ENCODE measurements at regions not wholly inside any gene's neighbourhood (a gene's known extent, or its start where the extent isn't known, plus 50 kb on each side); places are given as distances from the start of the nearest gene placed in this dataset.
A peak's percentile ranks its signal among the peaks of the same experiment; 100 is the strongest.
"Not testable (repeated sequence)": the region's sequence is repeated elsewhere in the genome, so short reads cannot be mapped to it uniquely, and the experiment has no call there.

DNA sequence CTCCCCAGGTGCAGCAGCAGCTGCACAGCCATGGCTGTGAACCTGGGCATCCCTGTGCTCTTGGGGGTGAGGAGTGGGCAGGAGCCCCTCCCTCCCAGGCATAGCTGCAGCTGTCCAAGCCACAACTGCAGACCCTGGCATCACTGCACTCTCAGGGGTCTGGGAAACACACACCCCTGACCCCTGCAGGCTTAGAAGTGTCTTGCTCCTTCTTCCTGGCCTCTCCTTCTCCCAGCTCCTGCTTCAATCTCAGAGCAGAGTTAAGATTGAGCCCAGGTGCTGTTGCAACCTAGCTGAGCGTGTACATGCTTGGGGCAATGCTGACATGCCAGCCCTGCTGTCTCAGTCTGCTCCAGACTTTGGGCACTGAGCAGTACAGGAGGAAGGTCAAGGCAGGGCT lies 833.6 kb downstream of the FLRT2 start:
- DNase-seq (ENCODE audit: low spot score) = no peak

DNA sequence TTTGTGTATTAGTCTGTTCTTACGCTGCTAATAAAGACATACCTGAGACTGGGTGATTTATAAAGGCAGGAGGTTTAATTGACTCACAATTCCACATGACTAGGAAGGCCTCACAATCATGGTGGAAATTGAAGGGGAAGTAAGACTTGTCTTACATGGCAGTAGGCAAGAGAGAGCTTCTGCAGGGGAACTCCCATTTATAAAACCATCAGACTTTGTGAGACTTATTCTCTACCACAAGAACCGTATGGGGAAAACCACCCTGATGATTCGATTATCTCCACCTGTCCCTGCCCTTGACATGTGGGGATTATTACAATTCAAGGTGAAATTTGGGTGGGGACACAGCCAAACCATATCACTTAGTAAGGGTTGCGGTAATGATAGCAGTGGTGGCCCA lies 833.1 kb downstream of the FLRT2 start:
- DNase-seq (ENCODE audit: low spot score) = no peak

- no peak for DNase-seq (ENCODE audit: low spot score)
Measured at GRCh38 chr14:86357876-86358275, 827.9 kb downstream of the FLRT2 start.

- DNase-seq (ENCODE audit: low spot score) = no peak
Measured at GRCh38 chr14:86357119-86357518, 827.2 kb downstream of the FLRT2 start.

GRCh38 chr14:86346818-86347384 lies 817.0 kb downstream of the FLRT2 start:
- no peak for DNase-seq (ENCODE audit: low spot score)

- DNase-seq (ENCODE audit: low spot score) = no peak
Measured at GRCh38 chr14:86334355-86334754, 804.4 kb downstream of the FLRT2 start.

DNA sequence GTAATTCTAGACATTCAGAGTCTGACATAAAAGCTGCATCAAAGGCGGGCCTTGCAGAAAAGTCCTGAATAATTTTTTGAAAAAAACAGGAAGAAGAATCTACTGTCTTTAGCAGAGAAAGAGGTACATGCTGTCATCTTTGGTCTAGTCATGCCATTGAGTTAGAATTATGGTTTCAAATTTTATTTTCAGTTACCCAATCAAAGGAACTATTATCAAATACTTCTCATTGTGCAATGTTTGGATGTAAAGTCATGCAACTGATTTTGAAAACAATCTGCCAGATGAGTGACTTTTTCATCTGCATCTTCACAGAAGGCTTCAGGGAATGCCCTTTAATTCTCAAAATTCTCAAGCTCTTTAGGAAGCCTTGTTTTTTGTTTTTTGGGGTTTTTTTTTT lies 803.5 kb downstream of the FLRT2 start:
- DNase-seq (ENCODE audit: low spot score) = no peak

DNA sequence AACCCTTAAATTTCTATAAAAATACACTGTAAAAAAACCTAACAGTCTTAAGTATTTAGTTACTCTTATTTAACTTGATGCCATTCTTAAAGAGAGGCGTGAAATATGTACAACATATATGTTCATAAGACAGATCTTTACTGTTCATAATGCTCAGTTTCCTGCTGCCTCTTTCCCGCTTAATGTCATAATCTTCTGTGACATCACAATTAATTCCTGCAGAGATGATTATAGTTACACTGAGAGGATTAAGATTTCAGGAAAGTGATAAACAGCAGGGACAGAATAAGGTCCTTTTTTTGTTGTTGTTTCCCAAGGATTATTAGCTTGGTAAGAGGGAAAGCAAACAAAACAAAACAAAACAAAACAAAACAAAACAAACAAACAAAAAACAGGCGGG lies 801.4 kb downstream of the FLRT2 start:
- no peak for DNase-seq (ENCODE audit: low spot score)

GRCh38 chr14:86321151-86321550 lies 791.2 kb downstream of the FLRT2 start:
- no peak for DNase-seq (ENCODE audit: low spot score)

DNA sequence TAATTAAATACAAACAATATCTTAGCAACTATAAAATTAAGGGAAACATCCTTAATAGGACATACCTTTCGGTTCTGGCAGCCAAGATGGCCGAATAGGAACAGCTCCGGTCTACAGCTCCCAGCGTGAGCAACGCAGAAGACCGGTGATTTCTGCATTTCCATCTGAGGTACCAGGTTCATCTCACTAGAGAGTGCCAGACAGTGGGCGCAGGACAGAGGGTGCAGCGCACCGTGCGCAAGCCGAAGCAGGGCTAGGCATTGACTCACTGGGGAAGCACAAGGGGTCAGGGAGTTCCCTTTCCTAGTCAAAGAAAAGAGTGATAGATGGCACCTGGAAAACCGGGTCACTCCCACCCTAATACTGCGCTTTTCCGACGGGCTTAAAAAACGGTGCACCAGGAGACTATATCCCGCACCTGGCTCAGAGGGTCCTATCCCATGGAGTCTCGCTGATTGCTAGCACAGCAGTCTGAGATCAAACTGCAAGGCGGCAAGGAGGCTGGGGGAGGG lies 782.3 kb downstream of the FLRT2 start:
- DNase-seq (ENCODE audit: low spot score) = not testable (repeated sequence)

GRCh38 chr14:86311151-86311550 lies 781.2 kb downstream of the FLRT2 start:
- DNase-seq (ENCODE audit: low spot score) = no peak

GRCh38 chr14:86310611-86311010 lies 780.7 kb downstream of the FLRT2 start:
- no peak for DNase-seq (ENCODE audit: low spot score)

- no peak for DNase-seq (ENCODE audit: low spot score)
Measured at GRCh38 chr14:86310148-86310547, 780.2 kb downstream of the FLRT2 start.

DNA sequence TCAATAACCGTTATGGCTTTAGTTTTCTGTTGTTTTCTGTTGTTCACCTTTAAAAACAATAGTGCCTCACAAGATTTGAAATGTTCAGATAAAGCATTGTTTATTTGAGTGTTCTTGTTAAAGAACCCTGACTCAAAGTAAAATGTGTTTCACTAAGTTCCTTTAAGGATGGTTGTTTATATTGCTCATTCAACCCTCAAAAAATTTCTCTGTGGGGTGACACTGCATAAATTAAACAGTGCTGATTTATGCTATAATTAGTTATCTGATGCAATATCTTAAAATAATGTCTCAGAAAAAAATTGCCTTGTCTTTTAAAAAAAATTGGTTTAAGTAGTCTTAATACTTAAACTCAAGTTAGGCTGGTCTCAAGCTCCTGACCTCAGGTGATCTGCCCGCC lies 775.1 kb downstream of the FLRT2 start:
- DNase-seq (ENCODE audit: low spot score) = no peak

DNA sequence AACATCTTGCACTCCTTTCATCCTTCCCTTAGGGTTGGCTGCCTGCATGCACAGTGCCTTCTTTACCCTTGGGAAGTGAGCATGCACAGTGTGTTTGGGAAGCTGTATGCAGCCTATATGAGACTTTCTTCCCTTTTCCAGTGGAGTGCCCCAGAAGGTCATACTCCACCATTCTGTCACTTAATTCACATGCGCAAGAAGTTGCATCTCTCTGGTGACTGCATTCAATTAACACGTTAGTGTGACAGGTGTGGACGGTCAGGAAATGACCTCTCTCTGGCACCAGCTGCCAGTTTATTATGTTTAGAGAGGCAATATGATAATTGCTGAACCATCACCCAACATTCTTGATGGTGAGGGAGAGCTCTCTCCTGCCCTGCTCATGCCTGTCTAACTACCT lies 770.0 kb downstream of the FLRT2 start:
- DNase-seq (ENCODE audit: low spot score) = no peak

DNA sequence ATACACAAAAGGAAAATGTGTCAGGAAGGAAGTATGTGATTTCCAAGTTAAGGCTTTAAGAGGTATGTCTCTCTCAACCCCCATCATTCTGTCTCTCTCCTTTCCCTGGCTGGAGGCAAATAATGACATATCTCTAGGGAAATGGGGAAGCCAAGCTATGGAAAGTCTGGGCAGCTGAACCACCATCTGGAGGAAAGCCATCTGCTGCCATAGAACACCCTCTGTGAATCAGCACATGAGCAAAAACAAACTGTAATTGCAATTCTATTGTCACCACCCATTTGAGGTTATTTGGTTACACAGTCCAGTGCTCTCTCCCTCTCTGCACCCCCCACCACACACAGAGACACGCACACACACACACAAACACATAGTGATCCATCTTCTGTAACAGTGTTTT lies 766.2 kb downstream of the FLRT2 start:
- DNase-seq (ENCODE audit: low spot score) = no peak

- no peak for DNase-seq (ENCODE audit: low spot score)
Measured at GRCh38 chr14:86288336-86288735, 758.4 kb downstream of the FLRT2 start.

- no peak for DNase-seq (ENCODE audit: low spot score)
Measured at GRCh38 chr14:86279405-86279804, 749.5 kb downstream of the FLRT2 start.

GRCh38 chr14:86257973-86258372 lies 728.0 kb downstream of the FLRT2 start:
- no peak for DNase-seq (ENCODE audit: low spot score)

DNA sequence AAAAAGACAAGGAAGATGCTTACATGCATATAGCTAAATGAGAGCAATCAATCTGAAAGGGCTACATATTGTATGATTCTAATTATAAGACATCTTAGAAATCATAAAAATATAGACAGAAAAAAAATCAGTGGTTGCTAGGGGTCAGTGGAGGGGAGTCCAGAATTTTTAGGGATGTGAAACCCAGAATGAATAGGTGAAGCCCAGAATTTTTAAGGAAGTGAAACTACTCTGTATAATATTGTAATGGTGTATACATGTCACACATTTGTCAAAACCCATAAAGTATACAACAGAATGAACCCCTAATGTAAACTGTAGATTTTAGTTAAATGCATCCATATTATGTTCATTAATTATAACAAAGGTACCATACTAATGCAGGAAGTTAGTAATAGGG lies 713.2 kb downstream of the FLRT2 start:
- no peak for DNase-seq (ENCODE audit: low spot score)

DNA sequence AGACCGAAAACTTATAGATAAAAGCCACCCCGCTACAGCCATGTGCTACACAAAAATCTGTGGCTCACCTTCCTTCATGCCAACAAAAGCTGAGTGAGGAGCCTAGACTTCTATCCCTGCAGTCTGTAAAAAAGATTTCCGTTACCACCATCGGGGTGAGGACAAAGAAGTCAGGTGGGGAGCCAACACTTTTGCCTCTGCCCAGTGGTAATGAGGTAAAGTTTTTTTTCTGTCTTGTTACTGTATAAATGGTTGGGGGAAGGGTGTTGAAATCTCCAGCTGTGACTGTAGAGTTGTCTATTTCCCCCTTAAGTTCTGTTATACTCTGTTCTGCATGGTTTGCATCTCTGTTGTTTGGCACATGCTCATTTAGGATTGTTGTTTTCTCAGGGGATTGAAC lies 707.8 kb downstream of the FLRT2 start:
- DNase-seq (ENCODE audit: low spot score) = no peak

GRCh38 chr14:86221755-86222154 lies 691.8 kb downstream of the FLRT2 start:
- DNase-seq (ENCODE audit: low spot score) = no peak

- peak; percentile 20 for DNase-seq (ENCODE audit: low spot score)
Measured at GRCh38 chr14:86221000-86221399, 691.1 kb downstream of the FLRT2 start.

- DNase-seq (ENCODE audit: low spot score) = no peak
Measured at GRCh38 chr14:86217523-86217922, 687.6 kb downstream of the FLRT2 start.

- DNase-seq (ENCODE audit: low spot score) = no peak
Measured at GRCh38 chr14:86203843-86204242, 673.9 kb downstream of the FLRT2 start.

All from HuH-7 (cell line).